Lower lobe of right lung (tissue), 2 donors: ENCODE measurements at regions not wholly inside any gene's neighbourhood (a gene's known extent, or its start where the extent isn't known, plus 50 kb on each side); places are given as distances from the start of the nearest gene placed in this dataset.

Experiments used
- ATAC-seq, 2 donors: fragments of 200-7000 bp; cut with Tn5 transposase; one replicate each; pipeline ENCODE4 v1.9.1; 2020 to 2022; ENCODE audit warnings: mild to moderate bottlenecking in 2 of 2, moderate library complexity in 2 of 2
- DNase-seq: peaks from one replicate; pipeline ENCODE4 v3.0.0-alpha.2; 2020
- H3K27ac ChIP-seq: fragments of 200-600 bp; one replicate; pipeline ENCODE4 v1.8.0; 2022
- H3K27me3 ChIP-seq: fragments of 200-600 bp; one replicate; pipeline ENCODE4 v1.8.0; 2022; ENCODE audit warnings: low read depth
- H3K36me3 ChIP-seq: fragments of 200-600 bp; one replicate; pipeline ENCODE4 v1.8.0; 2022; ENCODE audit warnings: mild to moderate bottlenecking
- H3K4me1 ChIP-seq: fragments of 200-600 bp; one replicate; pipeline ENCODE4 v1.8.0; 2022
- H3K4me3 ChIP-seq: fragments of 200-600 bp; one replicate; pipeline ENCODE4 v1.8.0; 2022; ENCODE audit warnings: mild to moderate bottlenecking
- H3K9me3 ChIP-seq: fragments of 200-600 bp; one replicate; pipeline ENCODE4 v1.8.0; 2022
- intact Hi-C: fragments of 100-400 bp; cut with DNase I; formaldehyde crosslinking; loops from one replicate; pipeline ENCODE4 v1.11.0; 2022
- TF ChIP-seq, protein P1 (sequence below): fragments of 200-600 bp; IDR thresholded peaks from one replicate; pipeline ENCODE4 v1.8.0; 2022; ENCODE audit warnings: antibody characterized with exemption, mild to moderate bottlenecking
- donor health status: DM: no; HTN: yes; CAD: no; lungs with severe emphysema.

DNA sequence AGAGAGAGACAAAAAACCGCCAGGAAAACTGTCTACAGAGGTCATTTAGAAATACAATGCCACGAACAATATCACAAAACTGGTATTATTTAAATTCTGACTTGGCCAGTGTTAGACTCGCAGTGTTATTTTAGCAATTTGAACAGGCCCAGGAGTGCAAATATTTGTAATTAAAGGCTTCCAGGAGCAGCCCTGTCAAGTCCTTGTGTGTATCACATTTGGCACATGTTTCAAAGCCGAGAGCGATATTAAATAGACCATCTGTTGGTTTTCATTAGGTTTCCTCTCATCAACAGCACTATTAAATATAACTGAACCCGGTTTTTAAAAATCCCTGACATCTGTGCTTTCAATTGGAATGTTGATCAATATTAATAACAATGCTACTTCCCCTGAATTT, 656.9 kb downstream of the TSN start:
- DNase-seq (no peak), ATAC-seq (peak in 1 of 2 donors; percentile 44)
- Histone ChIP-seq H3K27ac (no peak overlapping the region), H3K4me1 (no peaks in the 10 kb centered on the region), H3K36me3 (no peaks in the 10 kb centered on the region), H3K9me3 (no peaks in the 10 kb centered on the region), H3K27me3 (no peaks in the 10 kb centered on the region), H3K4me3 (no peak overlapping the region)
- TF ChIP-seq, protein P1, sequence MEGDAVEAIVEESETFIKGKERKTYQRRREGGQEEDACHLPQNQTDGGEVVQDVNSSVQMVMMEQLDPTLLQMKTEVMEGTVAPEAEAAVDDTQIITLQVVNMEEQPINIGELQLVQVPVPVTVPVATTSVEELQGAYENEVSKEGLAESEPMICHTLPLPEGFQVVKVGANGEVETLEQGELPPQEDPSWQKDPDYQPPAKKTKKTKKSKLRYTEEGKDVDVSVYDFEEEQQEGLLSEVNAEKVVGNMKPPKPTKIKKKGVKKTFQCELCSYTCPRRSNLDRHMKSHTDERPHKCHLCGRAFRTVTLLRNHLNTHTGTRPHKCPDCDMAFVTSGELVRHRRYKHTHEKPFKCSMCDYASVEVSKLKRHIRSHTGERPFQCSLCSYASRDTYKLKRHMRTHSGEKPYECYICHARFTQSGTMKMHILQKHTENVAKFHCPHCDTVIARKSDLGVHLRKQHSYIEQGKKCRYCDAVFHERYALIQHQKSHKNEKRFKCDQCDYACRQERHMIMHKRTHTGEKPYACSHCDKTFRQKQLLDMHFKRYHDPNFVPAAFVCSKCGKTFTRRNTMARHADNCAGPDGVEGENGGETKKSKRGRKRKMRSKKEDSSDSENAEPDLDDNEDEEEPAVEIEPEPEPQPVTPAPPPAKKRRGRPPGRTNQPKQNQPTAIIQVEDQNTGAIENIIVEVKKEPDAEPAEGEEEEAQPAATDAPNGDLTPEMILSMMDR = no peak
- intact Hi-C loops = no loop called here

DNA sequence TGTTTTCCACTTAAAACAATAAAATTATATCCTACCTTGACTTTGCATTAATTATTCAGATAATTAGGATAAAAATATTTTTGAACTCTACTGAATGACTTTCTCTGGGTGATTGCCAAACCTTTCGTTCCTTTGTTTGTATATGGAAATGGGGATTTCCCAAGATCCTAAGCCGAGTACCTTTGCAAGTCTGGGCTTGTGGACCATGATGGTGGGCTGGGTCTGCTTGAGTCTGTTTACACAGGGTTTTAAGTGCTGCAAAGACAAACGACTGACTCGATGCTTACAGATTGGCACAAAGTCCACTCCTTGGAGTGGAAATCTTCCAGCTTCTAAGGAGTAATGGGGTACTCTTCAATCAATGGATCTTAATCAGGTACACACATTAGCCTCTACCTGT, 659.5 kb downstream of the TSN start:
- DNase-seq (no peak), ATAC-seq (peak; percentile 84 to 89)
- Histone ChIP-seq H3K4me1 (no peaks in the 10 kb centered on the region), H3K4me3 (no peak overlapping the region), H3K36me3 (no peaks in the 10 kb centered on the region), H3K27ac (no peak overlapping the region), H3K9me3 (no peaks in the 10 kb centered on the region), H3K27me3 (no peaks in the 10 kb centered on the region)
- TF ChIP-seq, protein P1 = no peak
- intact Hi-C loops = no loop called here

GRCh38 chr2:122417114-122417513, 661.7 kb downstream of the TSN start:
- Histone ChIP-seq H3K4me3 (no peak overlapping the region), H3K9me3 (no peaks in the 10 kb centered on the region), H3K27ac (no peak overlapping the region), H3K36me3 (no peaks in the 10 kb centered on the region), H3K27me3 (no peaks in the 10 kb centered on the region), H3K4me1 (no peaks in the 10 kb centered on the region)
- TF ChIP-seq, protein P1 = no peak
- DNase-seq = no peak
- ATAC-seq = no peak
- intact Hi-C loops = no loop called here

DNA sequence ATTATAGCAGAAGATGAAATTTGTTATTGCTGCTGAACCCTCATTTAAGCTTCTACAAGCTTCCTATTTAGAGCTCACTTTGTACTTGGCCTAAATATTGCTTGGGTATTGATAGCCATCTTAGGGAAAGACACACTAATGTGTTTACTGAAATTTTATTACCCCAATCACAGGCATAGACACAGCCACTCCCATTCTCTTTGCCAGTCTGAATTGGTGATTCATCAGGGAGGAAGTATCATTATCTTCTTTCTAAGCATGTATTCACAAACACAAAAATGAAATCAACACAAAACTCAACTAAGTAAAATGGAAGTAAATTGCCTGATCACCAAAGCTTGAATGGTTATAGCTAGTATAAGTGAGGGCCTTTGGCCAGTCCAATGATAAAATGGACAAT, 666.3 kb downstream of the TSN start:
- Histone ChIP-seq H3K9me3 (no peaks in the 10 kb centered on the region), H3K36me3 (no peaks in the 10 kb centered on the region), H3K4me3 (no peak overlapping the region), H3K4me1 (no peaks in the 10 kb centered on the region), H3K27ac (no peak overlapping the region), H3K27me3 (no peaks in the 10 kb centered on the region)
- ATAC-seq (no peak), DNase-seq (no peak)
- TF ChIP-seq, protein P1 = no peak
- intact Hi-C loops = no loop called here

DNA sequence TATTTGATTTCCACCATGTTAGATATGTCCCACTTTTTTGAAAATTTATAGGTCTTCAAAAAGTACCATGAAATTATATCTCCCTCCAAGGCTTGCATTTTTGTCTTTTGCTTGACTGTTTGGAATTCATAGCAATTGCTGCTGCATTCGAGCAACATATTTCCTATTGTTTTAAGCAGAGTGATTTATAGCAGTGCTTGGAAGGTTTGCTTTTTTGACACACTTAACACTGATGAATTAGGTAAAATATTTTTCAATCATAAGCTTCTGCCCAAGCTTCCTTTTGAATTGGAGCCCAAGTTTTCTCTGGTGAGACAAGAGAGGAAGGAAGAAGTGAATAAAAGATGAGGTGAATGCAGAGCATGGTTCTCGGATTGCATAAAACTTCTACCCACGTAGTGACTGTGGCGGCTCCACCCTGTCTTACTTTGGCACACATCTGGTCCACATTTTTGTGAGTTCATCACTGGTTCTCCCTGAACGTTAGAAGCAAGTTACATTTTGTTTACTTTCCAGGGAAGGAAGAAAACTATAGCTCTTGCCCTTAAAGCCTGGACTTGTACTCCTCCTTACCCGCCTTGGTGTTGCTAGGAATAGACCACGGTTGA, 667.0 kb downstream of the TSN start:
- H3K9me3 ChIP-seq = no peaks in the 10 kb centered on the region
- no peak overlapping the region for H3K4me3 ChIP-seq
- ATAC-seq (no peak), DNase-seq (no peak)
- no peaks in the 10 kb centered on the region for H3K36me3 ChIP-seq
- no peaks in the 10 kb centered on the region for H3K4me1 ChIP-seq
- TF ChIP-seq, protein P1 = no peak
- intact Hi-C loops = no loop called here
- no peak overlapping the region for H3K27ac ChIP-seq
- no peaks in the 10 kb centered on the region for H3K27me3 ChIP-seq
